ENCODE measurements at regions not wholly inside any gene's neighbourhood (a gene's known extent, or its start where the extent isn't known, plus 50 kb on each side); places are given as distances from the start of the nearest gene placed in this dataset.
"Not testable (repeated sequence)": the region's sequence is repeated elsewhere in the genome, so short reads cannot be mapped to it uniquely, and the experiment has no call there.

DNA sequence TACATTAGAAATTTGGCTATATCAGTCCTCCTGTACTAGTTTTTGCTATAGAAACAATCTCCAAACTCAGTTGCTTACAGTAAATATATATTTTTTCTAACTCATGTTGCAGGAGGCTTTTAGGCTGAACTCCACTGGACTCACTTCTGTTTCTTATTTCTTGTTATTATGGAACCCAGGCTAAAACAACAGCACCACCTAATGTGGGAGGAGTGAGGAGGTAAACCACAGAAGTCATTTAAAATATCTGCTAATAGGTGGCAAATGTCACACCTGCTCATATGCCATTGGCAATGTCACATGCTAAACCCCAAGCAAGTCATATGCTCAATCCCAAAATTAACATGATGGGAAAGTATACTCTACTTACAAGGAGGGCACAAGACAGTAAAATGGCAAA lies 462.2 kb downstream of the PLOD2 start:
- H3K4me3 Mint-ChIP-seq, result no peak overlapping the region
- no peaks in the 10 kb centered on the region for H3K4me1 Mint-ChIP-seq (ENCODE audit: low read depth)
- intact Hi-C loops (cut with micrococcal nuclease), result no loop called here
- no peaks in the 10 kb centered on the region for H3K36me3 Mint-ChIP-seq (ENCODE audit: low read depth)
- H3K27me3 Mint-ChIP-seq (ENCODE audit: insufficient read depth), result no peaks in the 10 kb centered on the region
- no peak for DNase-seq (ENCODE audit: low spot score)
- no peaks in the 10 kb centered on the region for H3K9me3 Mint-ChIP-seq
- no peak overlapping the region for H3K27ac Mint-ChIP-seq

DNA sequence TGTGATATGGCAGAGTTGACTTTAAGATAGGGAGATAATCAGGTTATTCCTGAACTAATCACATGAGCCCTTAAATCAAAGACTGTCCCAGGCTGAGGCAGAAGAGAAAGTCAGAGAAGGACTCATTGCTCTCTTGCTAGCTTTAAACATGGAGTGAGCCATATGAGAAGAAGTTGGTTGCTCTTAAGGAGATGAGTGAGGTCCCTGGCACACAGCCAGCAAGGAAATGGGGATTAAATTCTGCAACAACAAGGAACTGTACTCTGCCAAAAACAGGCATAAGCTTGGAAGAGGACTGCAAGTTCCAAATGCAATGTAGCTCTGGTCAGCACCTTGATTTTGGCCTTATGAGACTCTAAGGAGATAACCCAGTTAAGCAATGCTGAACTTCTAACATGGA lies 457.0 kb downstream of the PLOD2 start:
- H3K27me3 Mint-ChIP-seq (ENCODE audit: insufficient read depth), result no peaks in the 10 kb centered on the region
- no peaks in the 10 kb centered on the region for H3K36me3 Mint-ChIP-seq (ENCODE audit: low read depth)
- H3K4me3 Mint-ChIP-seq, result no peak overlapping the region
- no peaks in the 10 kb centered on the region for H3K4me1 Mint-ChIP-seq (ENCODE audit: low read depth)
- intact Hi-C loops (cut with micrococcal nuclease), result no loop called here
- H3K27ac Mint-ChIP-seq, result no peak overlapping the region
- H3K9me3 Mint-ChIP-seq, result no peaks in the 10 kb centered on the region
- DNase-seq (ENCODE audit: low spot score), result no peak

DNA sequence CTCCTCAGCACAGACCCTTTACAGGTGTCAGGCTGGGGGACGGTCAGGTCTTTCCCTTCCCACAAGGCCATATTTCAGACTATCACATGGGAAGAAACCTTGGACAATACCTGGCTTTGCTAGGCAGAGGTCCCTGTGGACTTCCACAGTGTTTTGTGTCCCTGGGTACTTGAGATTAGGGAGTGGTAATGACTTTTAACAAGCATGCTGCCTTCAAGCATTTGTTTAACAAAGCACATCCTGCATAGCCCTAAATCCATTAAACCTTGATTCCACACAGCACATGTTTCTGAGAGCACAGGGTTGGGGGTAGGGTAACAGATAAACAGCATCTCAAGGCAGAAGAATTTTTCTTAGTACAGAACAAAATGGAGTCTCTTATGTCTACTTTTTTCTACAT lies 451.2 kb downstream of the PLOD2 start:
- H3K9me3 Mint-ChIP-seq, result not testable (repeated sequence)

DNA sequence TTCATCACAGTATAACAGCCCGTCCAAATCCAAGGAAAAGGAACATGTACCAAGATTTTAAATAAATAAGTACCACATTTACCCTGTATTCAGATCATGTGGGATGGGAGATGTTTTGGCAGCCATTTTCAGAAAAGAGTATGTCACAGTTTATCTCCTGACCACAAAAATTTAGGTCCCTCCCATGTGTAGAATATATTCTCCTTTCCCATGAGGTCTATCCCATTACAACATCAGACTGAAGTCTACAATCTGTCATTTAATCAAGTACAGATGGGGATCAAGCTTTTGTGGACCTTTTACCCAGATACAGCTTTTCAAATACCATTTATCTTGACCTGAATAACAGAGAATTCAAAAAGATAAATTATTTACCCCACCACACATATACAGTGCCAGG lies 444.5 kb downstream of the PLOD2 start:
- H3K27ac Mint-ChIP-seq, result no peak overlapping the region
- H3K36me3 Mint-ChIP-seq (ENCODE audit: low read depth), result no peaks in the 10 kb centered on the region
- no peaks in the 10 kb centered on the region for H3K27me3 Mint-ChIP-seq (ENCODE audit: insufficient read depth)
- intact Hi-C loops (cut with micrococcal nuclease), result no loop called here
- no peak for DNase-seq (ENCODE audit: low spot score)
- H3K4me1 Mint-ChIP-seq (ENCODE audit: low read depth), result no peaks in the 10 kb centered on the region
- H3K9me3 Mint-ChIP-seq, result no peaks in the 10 kb centered on the region
- H3K4me3 Mint-ChIP-seq, result no peak overlapping the region

More for the DNA sequence above, 451.2 kb downstream of the PLOD2 start:
- H3K4me1 Mint-ChIP-seq (ENCODE audit: low read depth); DNase-seq (ENCODE audit: low spot score); H3K27ac Mint-ChIP-seq; H3K27me3 Mint-ChIP-seq (ENCODE audit: insufficient read depth); intact Hi-C loops (cut with micrococcal nuclease); H3K36me3 Mint-ChIP-seq (ENCODE audit: low read depth); H3K4me3 Mint-ChIP-seq: not testable (repeated sequence)

DNA sequence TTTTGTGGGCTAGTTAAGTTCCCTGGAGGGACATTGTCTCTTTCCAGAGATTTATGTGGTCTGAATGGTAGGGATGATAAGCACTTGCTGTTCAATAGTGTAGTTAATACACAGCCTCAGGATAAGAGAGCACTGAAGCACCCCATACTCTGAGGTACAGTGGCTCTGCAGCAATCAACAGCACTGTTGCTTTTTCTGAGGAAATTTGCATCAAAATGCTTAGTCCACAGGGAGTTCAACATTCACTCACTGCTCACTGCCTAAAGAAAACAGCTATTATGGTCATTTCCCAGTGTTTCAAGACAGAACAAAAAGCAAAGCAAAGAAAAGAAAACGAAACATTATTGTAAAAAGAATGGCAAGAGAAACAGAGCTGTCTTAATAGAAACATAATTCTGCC lies 441.9 kb downstream of the PLOD2 start:
- Mint-ChIP-seq H3K4me1 (ENCODE audit: low read depth) (no peaks in the 10 kb centered on the region), H3K27me3 (ENCODE audit: insufficient read depth) (no peaks in the 10 kb centered on the region), H3K27ac (no peak overlapping the region), H3K36me3 (ENCODE audit: low read depth) (no peaks in the 10 kb centered on the region), H3K4me3 (no peak overlapping the region), H3K9me3 (no peaks in the 10 kb centered on the region)
- intact Hi-C loops (cut with micrococcal nuclease), result no loop called here
- DNase-seq (ENCODE audit: low spot score), result no peak

DNA sequence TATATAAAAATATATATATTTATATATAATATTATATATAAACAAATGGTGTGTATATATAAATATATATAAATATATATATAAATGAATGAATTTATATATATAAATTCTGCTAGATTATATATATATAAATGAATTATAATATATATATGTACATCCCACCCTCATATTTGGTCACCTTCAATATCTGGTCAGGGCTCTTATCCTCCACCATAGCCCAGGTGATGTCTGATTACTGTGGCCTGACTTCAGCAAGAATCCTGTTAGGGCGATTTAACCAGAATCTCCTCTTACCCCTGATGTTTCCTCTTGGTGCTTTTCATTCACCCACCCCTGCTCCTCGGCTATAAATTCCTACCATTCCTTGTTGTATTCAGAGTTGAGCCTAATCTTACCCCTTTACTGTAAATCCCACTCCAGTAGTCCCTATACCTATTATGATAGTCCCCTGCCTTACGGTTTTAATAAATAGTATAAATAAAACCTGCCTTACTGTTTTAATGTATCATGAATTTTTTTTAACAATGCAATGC lies 439.6 kb downstream of the PLOD2 start:
- Mint-ChIP-seq H3K27ac (no peak overlapping the region), H3K36me3 (ENCODE audit: low read depth) (no peaks in the 10 kb centered on the region)
- intact Hi-C loops (cut with micrococcal nuclease), result no loop called here

DNA sequence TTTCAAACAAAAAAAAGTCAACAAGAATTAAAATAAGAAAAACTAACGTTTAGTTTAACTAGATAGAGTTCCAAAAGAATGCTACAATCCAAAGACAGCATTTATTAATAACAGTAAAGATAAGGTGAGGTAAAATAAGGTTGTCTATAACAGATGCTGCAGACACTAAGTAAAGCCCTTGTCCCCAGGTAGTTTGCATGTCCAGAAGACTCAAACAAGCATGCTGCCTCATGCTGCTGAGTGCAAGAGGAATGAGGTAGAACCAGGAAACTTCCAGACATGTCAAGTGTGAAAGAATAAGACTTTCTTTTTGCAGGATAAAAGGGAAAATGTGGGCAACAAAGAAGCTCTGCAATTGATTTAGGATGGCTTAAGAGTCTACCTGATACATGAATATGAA lies 439.2 kb downstream of the PLOD2 start:
- no peak overlapping the region for H3K4me3 Mint-ChIP-seq
- H3K27me3 Mint-ChIP-seq (ENCODE audit: insufficient read depth), result no peaks in the 10 kb centered on the region
- no peak for DNase-seq (ENCODE audit: low spot score)
- no peaks in the 10 kb centered on the region for H3K36me3 Mint-ChIP-seq (ENCODE audit: low read depth)
- H3K9me3 Mint-ChIP-seq, result no peaks in the 10 kb centered on the region
- intact Hi-C loops (cut with micrococcal nuclease), result no loop called here
- H3K4me1 Mint-ChIP-seq (ENCODE audit: low read depth), result no peaks in the 10 kb centered on the region
- no peak overlapping the region for H3K27ac Mint-ChIP-seq

More for the DNA sequence above, 439.6 kb downstream of the PLOD2 start:
- H3K9me3 Mint-ChIP-seq, result no peaks in the 10 kb centered on the region
- H3K27me3 Mint-ChIP-seq (ENCODE audit: insufficient read depth), result no peaks in the 10 kb centered on the region
- no peak for DNase-seq (ENCODE audit: low spot score)
- H3K4me1 Mint-ChIP-seq (ENCODE audit: low read depth), result no peaks in the 10 kb centered on the region
- H3K4me3 Mint-ChIP-seq, result no peak overlapping the region

DNA sequence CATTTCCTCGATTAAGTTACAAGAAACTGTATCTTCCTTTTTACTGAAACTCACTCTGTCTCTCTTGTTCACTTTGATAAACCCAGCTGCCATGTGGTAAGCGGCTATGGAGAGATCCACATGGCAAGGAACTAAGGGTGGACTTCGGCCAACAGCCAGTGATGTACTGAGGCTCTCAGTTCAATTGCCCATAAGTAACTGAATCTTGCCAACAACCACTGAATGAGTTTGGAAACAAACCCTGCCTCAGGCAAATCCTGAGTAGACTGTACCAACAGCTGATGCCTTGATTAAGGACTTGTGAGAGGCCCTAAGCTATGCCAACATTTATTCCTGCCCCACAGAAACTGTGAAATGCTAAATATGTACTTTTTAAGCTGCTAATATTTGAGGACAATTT lies 433.5 kb downstream of the PLOD2 start:
- H3K9me3 Mint-ChIP-seq, result no peaks in the 10 kb centered on the region
- DNase-seq (ENCODE audit: low spot score), result no peak
- H3K27ac Mint-ChIP-seq, result no peak overlapping the region
- intact Hi-C loops (cut with micrococcal nuclease), result no loop called here
- no peak overlapping the region for H3K4me3 Mint-ChIP-seq
- H3K27me3 Mint-ChIP-seq (ENCODE audit: insufficient read depth), result no peaks in the 10 kb centered on the region
- H3K4me1 Mint-ChIP-seq (ENCODE audit: low read depth), result no peaks in the 10 kb centered on the region
- no peaks in the 10 kb centered on the region for H3K36me3 Mint-ChIP-seq (ENCODE audit: low read depth)

DNA sequence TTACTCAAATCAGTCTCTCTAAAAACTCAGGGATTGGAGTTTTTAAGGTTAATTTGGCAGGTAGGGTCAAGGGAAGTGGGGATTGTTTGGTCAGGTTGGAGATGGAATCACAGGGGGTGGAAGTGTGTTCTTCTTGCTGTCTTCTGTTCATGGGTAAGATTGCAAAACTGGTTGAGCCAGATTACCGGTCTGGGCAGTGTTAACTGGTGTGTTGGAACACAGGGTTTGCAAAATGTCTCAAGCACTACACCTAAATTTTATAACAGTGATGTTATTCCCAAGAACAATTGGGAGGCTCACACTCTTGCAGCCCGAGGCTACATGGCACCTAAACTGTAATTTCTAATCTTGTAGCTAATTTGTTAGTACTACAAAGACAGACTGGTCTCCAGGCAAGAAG lies 425.4 kb downstream of the PLOD2 start:
- no peaks in the 10 kb centered on the region for H3K27me3 Mint-ChIP-seq (ENCODE audit: insufficient read depth)
- no peak overlapping the region for H3K27ac Mint-ChIP-seq
- H3K36me3 Mint-ChIP-seq (ENCODE audit: low read depth), result no peaks in the 10 kb centered on the region
- H3K4me3 Mint-ChIP-seq, result no peak overlapping the region
- DNase-seq (ENCODE audit: low spot score), result no peak
- H3K4me1 Mint-ChIP-seq (ENCODE audit: low read depth), result no peaks in the 10 kb centered on the region
- intact Hi-C loops (cut with micrococcal nuclease), result no loop called here
- H3K9me3 Mint-ChIP-seq, result no peaks in the 10 kb centered on the region

DNA sequence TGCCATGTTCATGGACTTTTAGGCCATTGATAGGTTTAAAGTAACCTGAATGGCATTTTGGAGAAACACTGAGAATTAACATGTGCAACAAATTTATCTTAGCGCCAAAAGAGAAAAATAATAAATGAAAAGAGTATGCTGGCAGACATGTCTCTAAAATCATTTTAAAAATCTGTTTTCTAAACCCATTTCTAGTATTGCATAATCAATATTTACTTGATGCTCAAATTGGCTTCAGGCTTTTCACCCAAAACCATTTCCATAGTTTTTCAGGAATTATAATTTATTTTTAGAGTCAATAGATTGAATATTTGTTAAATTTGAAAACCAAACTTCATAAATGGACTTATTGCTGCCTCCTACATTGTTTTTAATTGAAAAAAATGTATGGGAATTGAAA lies 423.0 kb downstream of the PLOD2 start:
- no peaks in the 10 kb centered on the region for H3K9me3 Mint-ChIP-seq
- H3K4me1 Mint-ChIP-seq (ENCODE audit: low read depth), result no peaks in the 10 kb centered on the region
- DNase-seq (ENCODE audit: low spot score), result no peak
- no peaks in the 10 kb centered on the region for H3K27me3 Mint-ChIP-seq (ENCODE audit: insufficient read depth)
- H3K36me3 Mint-ChIP-seq (ENCODE audit: low read depth), result no peaks in the 10 kb centered on the region
- H3K4me3 Mint-ChIP-seq, result no peak overlapping the region
- no peak overlapping the region for H3K27ac Mint-ChIP-seq
- intact Hi-C loops (cut with micrococcal nuclease), result no loop called here

DNA sequence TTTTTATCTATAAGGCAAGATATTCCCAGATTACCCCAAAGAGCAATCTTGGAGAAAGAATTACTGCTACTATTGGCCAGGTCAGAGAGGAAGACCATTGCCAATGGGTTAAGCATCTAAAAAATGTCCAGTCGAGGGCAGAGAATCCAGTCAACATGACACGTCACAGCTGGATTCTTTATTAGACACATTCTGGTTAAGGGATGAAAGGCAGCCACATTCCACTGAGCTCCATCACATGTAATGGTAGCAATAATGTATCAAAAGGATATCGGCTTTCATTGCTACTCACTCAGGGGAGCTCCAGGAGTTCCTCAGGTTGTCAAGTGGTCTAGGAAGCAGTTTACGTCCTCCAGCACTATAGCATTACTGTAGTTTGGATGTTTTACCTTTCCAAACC lies 421.1 kb downstream of the PLOD2 start:
- H3K9me3 Mint-ChIP-seq, result no peaks in the 10 kb centered on the region
- H3K27me3 Mint-ChIP-seq (ENCODE audit: insufficient read depth), result no peaks in the 10 kb centered on the region
- no peak for DNase-seq (ENCODE audit: low spot score)
- intact Hi-C loops (cut with micrococcal nuclease), result no loop called here
- H3K4me1 Mint-ChIP-seq (ENCODE audit: low read depth), result no peaks in the 10 kb centered on the region
- H3K36me3 Mint-ChIP-seq (ENCODE audit: low read depth), result no peaks in the 10 kb centered on the region
- no peak overlapping the region for H3K27ac Mint-ChIP-seq
- H3K4me3 Mint-ChIP-seq, result no peak overlapping the region

DNA sequence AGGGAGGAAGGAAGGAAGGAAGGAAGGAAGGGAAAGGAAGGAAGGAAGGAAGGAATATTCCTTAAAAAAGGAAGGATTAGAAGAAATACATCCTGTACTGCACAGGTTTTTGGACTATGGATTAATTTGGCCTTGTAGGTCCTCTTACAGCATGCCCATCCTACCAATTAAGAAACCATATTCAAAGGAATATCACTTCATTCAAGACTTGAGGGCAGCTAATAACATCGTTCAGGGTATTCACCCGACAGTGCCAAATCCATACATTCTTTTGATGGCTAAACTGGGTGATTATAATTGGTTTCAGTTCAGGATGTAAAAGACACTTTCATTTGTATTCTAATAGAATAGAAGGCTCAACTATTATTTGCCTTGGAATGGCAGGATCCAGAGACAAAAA lies 410.3 kb downstream of the PLOD2 start:
- Mint-ChIP-seq H3K27me3 (ENCODE audit: insufficient read depth) (no peaks in the 10 kb centered on the region), H3K4me1 (ENCODE audit: low read depth) (no peaks in the 10 kb centered on the region), H3K9me3 (no peaks in the 10 kb centered on the region), H3K27ac (no peak overlapping the region), H3K36me3 (ENCODE audit: low read depth) (no peaks in the 10 kb centered on the region), H3K4me3 (no peak overlapping the region)
- intact Hi-C loops (cut with micrococcal nuclease), result no loop called here
- no peak for DNase-seq (ENCODE audit: low spot score)

DNA sequence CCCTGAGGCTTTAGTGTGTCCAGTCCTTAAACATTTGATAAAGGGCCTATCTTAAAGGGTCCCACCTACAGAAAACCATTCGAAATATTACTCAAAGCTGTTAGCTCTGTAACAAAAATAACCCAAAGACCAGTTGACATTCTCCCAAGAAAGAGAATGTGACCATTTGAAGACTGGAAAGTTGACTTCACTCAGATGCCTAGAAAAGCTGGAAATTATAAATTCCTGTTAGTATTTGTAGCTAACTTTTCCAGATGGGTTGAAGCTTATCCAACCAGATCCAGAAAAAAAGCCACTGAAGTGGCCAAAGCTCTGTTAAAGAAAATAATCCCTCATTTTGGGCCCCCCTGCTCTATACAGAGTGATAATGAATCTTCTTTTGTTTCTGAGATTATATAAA lies 408.4 kb downstream of the PLOD2 start:
- Mint-ChIP-seq H3K4me1 (ENCODE audit: low read depth) (no peaks in the 10 kb centered on the region), H3K27ac (no peak overlapping the region), H3K27me3 (ENCODE audit: insufficient read depth) (no peaks in the 10 kb centered on the region), H3K4me3 (no peak overlapping the region), H3K36me3 (ENCODE audit: low read depth) (no peaks in the 10 kb centered on the region), H3K9me3 (no peaks in the 10 kb centered on the region)
- intact Hi-C loops (cut with micrococcal nuclease), result no loop called here
- no peak for DNase-seq (ENCODE audit: low spot score)

DNA sequence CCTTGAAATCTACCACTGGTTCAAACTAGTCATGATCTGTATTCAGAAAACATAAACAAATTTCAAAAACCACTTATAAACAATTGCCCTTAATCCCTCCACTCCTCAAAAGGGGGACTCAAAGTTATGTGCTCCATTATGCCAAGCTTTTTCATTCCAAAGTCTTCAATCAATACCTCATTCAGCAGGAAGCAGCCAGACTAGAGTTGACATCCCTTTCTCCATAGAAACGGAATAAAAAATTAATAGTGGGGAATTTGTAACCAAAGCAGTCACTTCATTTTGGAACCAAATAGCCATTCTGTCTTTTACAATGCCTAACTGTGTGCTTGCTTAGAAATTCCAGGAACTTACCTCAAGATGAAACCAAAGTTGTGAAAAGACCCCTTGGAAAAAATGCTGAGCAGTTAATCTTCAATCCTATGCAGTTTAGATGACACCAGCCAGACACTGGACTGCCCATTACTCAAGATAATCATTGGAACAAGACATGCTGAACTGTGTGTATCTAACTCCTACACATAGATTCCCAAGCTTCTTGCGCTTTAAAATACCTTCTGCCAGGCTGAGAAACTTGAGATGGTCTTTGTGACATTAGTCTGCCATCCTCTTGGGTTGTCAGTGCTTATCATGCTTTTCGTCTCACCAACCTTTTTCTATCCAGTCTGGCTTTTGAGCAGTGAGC lies 406.2 kb downstream of the PLOD2 start:
- H3K36me3 Mint-ChIP-seq (ENCODE audit: low read depth), result no peaks in the 10 kb centered on the region
- no peaks in the 10 kb centered on the region for H3K9me3 Mint-ChIP-seq
- H3K4me3 Mint-ChIP-seq, result no peak overlapping the region
- intact Hi-C loops (cut with micrococcal nuclease), result no loop called here
- no peaks in the 10 kb centered on the region for H3K27me3 Mint-ChIP-seq (ENCODE audit: insufficient read depth)
- DNase-seq (ENCODE audit: low spot score), result no peak
- H3K4me1 Mint-ChIP-seq (ENCODE audit: low read depth), result no peaks in the 10 kb centered on the region
- no peak overlapping the region for H3K27ac Mint-ChIP-seq
